Right ventricle myocardium inferior (tissue), 1 donor: ENCODE measurements at regions not wholly inside any gene's neighbourhood (a gene's known extent, or its start where the extent isn't known, plus 50 kb on each side); places are given as distances from the start of the nearest gene placed in this dataset.

Experiments
- ATAC-seq: fragments of 200-7000 bp; cut with Tn5 transposase; one replicate; pipeline ENCODE4 v1.9.1; 2020; ENCODE audit warnings: mild to moderate bottlenecking, moderate library complexity
- DNase-seq: peaks from one replicate; pipeline ENCODE4 v3.0.0; 2021; ENCODE audit errors: missing footprints
- intact Hi-C: fragments of 100-400 bp; cut with DNase I; formaldehyde crosslinking; loops from one replicate; pipeline ENCODE4 v1.11.0; 2022
- donor health status: DM: no; HTN: yes; CAD: no; lungs with severe emphysema.

GRCh38 chr16:64138621-64139020, 983.2 kb downstream of the CDH11 start:
- DNase-seq = no peak
- intact Hi-C loops = no loop called here
- ATAC-seq = no peak

GRCh38 chr16:64138006-64138405, 983.9 kb downstream of the CDH11 start:
- ATAC-seq = no peak
- intact Hi-C loops = no loop called here
- no peak for DNase-seq

GRCh38 chr16:64136743-64137142, 985.1 kb downstream of the CDH11 start:
- DNase-seq (no peak), ATAC-seq (no peak)
- intact Hi-C loops = no loop called here

- DNase-seq (no peak), ATAC-seq (no peak)
- intact Hi-C loops = no loop called here
These were observed 985.5 kb downstream of the CDH11 start for GRCh38 chr16:64136314-64136713.

DNA sequence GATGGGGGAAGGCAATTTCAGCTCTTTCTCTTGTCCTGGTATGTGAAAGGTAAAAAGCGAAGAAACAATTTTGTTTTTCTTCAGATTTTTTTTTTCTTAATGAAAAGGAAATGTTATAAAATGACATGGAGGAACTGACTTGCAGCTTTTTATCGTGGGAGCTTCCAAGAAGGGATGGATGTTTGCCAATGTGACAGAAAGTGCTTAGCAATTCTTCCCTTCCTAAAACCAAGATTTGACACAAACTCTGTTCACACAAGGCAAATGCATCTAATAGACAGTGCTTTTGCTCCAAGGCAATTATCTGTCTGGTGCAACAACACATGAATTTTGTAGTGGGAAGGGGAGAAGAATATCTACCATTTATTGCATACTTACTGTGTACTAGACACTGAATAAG, 988.5 kb downstream of the CDH11 start:
- no peak for DNase-seq
- no peak for ATAC-seq
- intact Hi-C loops = no loop called here

DNA sequence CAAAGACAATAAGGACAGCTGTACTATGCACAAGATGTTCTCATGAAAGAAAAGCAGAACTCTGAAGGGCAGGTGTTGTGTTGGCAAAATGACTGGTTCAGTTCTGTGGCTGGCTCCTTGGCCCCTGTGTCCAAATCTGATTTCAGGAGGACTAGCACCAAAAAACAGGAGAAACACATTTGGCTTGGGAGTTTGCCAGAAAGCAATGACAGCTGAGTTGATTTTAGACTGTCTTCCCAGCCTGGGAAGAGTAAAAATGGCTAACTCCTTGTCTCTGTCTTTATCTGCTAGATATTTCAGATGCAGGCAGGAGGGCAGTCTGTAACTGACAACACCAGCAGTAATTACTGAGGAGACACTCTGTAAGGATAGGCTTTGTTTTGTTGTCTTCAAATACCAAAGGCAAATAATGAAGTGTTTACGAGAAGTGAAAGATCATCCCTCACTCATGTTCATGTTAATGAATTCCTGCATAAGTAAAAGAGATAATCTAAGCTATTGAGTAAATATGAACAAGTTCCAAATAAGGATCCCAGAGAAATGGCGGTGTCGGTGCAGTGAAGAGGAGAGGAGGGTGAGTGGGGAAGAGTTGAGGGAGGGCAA, 989.0 kb downstream of the CDH11 start:
- DNase-seq (no peak), ATAC-seq (no peak)
- intact Hi-C loops = no loop called here

- DNase-seq (no peak), ATAC-seq (no peak)
- intact Hi-C loops = no loop called here
These were observed 989.7 kb downstream of the CDH11 start for GRCh38 chr16:64132190-64132589.

DNA sequence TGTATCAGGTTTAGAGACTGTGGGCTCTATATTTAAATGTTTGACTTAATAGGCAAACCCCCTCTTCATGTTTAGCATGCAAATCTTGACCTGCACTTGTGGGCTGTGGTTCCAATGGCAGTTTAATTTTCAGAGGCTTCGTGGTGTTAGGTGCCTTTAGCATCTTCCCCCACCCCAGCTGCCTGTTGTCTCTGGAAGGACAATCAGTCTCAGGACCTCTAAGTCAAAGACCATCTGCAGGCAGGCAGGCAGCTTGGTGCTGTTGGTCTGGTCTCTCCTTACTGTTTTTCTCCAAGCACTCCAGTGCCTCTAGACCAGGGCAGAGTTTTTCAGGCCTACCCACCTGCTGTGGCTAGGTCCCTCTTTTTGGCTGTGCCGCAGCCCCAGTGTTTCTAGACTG, 990.4 kb downstream of the CDH11 start:
- DNase-seq (peak; percentile 50), ATAC-seq (no peak)
- intact Hi-C loops = no loop called here

GRCh38 chr16:64130140-64130539, 991.7 kb downstream of the CDH11 start:
- no peak for ATAC-seq

DNA sequence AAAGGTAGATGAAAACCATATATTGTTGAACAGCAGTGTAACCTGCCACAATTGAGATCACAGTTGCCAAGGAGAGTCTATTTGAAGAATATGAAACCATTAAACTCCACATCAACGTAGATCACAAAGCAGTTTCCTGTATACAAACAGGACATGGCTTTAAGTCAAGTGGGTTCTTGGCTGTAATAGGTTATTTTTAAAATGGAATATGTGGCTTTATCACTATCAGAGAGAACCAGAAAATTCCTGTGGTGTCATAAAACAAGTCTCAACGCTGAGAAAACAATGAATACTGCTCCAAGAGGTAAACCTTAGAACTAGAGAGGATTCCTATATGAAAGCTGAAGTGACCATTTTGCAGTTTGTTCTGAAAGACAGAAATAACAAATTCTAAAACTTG, 999.7 kb downstream of the CDH11 start:
- DNase-seq = no peak
- no peak for ATAC-seq
- intact Hi-C loops = no loop called here

More at GRCh38 chr16:64130140-64130539, 991.7 kb downstream of the CDH11 start:
- no peak for DNase-seq
- intact Hi-C loops = no loop called here

GRCh38 chr16:64121473-64121872, 1000.4 kb downstream of the CDH11 start:
- DNase-seq = no peak
- intact Hi-C loops = no loop called here
- ATAC-seq = no peak

DNA sequence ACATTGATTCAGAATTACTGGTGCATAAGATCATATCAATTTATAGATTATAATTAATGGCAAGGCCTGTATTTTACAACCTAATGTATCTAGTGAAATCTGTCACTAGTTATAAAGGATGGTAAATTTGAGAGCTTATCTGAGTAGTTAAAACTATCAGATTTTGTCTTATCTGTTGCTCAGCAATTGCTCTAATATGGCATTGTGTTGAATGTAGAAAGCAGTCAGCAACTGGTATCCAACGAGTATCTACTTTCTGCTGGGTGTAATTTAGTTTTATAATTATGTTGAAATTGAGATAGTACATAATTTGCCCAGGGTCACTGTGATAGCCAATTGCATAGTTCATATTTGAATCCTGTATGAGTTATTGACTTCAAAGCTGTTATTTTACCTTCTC, 1005.7 kb downstream of the CDH11 start:
- DNase-seq = no peak
- no peak for ATAC-seq
- intact Hi-C loops = no loop called here

DNA sequence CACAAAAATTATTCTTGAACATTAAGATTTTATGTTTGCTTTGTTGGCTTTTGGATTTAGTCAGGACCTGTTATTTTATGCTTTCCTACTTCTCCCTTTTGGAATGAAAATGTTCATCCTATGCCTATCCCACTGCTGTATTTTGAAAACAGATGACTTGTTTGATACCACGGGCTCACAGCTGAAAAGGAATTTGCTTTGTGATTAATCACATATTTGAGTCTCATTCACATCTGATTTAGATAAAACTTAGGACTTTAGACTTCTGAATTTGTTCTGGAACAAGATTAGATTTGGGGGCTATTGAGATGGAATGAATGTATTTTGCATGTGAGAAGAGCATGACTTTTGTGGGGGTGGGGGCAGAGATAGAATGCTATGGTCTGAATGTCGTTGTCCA, 1012.6 kb downstream of the CDH11 start:
- intact Hi-C loops = no loop called here
- no peak for ATAC-seq

DNA sequence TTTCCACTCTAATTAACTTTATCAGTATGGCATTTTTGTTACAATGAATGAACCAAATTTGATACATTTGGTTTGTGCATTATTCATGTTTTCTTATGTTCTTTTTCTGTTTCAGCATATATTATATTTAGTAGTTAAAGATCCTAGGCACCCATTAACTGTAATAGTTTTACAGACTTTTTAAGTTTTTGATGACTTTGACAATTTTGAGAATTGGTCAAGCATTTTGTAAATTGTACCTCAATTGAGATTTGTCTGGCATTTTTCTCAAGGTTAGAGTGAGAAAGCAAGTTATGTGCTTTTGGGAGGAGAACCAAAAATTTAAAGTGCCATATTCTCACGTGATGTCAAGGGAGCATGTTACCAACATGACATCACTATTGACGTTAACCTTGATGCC, 1019.2 kb downstream of the CDH11 start:
- ATAC-seq (no peak), DNase-seq (no peak)
- intact Hi-C loops = no loop called here

More for the DNA sequence above, 1012.6 kb downstream of the CDH11 start:
- DNase-seq = no peak

DNA sequence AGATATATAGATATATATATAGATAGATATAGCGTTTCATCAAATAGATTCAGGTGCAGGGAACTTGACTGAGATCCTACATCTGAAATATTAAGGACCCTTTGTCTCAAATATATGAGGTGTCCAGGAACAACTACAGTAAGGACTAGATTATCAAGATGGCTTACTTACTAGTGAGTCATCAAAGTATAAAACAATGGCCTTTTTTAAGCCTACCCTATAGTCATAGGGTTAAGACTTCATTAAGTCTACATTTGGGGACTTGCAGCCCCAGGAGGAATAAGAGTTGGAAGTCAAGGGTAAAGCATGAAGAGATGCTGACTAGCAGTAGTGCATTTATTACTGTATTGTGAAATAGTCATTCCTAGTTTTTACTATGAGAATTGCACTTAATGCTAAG, 1023.4 kb downstream of the CDH11 start:
- intact Hi-C loops = no loop called here
- ATAC-seq = no peak
- DNase-seq = no peak

- intact Hi-C loops = no loop called here
- DNase-seq (no peak), ATAC-seq (no peak)
These were observed 1025.2 kb downstream of the CDH11 start for GRCh38 chr16:64096689-64097088.

DNA sequence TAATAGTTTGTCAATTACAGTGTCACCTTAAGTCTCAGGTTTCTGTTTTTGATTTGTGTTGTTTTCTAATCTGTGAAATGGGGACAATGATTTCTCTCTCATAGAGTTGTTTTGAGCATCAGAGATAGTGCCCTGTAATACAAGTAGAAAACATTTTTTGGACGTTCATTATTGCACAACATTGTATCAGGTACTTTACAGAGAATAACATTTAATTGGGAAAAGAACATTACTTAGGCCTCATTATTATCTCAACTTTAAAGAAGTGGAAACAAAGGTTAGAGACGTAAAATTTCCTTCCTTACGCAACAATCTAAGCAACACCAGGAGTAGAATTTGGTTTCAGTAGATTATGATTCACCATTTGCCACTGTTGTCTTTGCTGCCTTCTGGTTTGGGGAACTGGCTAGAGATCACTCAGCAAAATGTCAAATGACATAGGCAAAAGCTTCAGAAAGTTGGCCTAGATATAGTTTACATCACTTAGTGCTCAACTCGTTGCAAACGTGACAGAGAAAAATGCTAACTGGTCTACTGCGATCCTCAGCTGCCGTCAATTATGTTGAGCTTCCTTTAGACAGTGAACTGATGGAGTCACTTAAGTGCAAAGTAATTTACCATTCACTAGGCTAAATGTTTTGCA, 1026.8 kb downstream of the CDH11 start:
- DNase-seq = no peak
- intact Hi-C loops = no loop called here
- ATAC-seq = no peak

DNA sequence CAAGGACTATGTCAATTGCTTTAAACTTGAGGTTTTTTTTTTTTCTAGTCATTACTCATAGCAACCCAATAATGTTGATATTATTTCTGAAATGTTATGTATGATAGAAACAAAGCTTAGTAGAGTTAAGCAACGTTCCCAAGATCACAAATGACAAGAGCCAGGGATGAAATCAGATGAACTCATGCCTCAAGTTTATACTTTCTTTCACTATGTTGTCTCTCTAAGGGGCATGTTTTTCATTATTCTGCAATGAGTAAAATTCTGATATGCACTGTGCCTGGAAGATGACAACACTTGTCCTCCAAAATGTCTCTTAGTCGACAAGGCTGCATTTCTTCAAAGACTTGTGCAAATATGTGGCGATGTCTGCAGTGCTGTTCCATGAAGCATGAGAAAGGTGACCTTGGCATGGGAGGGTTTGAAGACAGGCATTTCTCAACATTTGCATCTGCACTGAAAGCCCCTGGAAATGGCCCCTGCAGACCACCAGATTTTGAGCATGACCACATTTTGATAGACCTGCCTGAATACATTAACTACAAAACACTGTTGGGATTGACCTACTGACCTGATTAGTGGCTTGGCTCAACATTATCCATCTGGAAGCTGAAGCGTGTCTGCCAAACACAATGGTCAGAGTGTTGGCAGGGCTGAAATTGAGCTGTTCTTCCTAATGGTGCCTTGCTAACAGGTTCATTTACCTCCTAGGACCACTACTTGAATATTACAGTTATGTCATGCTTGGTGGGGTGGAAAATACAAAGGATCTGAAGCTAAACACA, 1027.5 kb downstream of the CDH11 start:
- ATAC-seq (no peak), DNase-seq (no peak)
- intact Hi-C loops = no loop called here

GRCh38 chr16:64092271-64092670, 1029.6 kb downstream of the CDH11 start:
- intact Hi-C loops = no loop called here
- DNase-seq = no peak
- ATAC-seq = no peak

GRCh38 chr16:64090327-64090726, 1031.5 kb downstream of the CDH11 start:
- no peak for DNase-seq
- intact Hi-C loops = loop anchor here (2.0 kb wide), 1 partner anchor 1028 kb away; no protein-coding TSS in a partner anchor
- no peak for ATAC-seq
